HEK293T (cell line): ENCODE measurements at regions not wholly inside any gene's neighbourhood (a gene's known extent, or its start where the extent isn't known, plus 50 kb on each side); places are given as distances from the start of the nearest gene placed in this dataset.

ENCODE experiments used
- CTCF ChIA-PET: fragments of 350-600 bp; formaldehyde crosslinking; extraction: SDS; loops from one replicate; lab custom pipeline; 2021; ENCODE audit warnings: antibody characterized with exemption, inconsistent platforms; lab: Yijun Ruan, JAX
- POLR2A ChIA-PET: fragments of 350-600 bp; formaldehyde crosslinking; extraction: SDS; loops from one replicate; lab custom pipeline; 2020; ENCODE audit warnings: antibody characterized with exemption, inconsistent platforms; lab: Yijun Ruan, JAX
- DNase-seq: peaks from one replicate; pipeline ENCODE4 v3.0.0; 2012; ENCODE audit warnings: mixed read lengths; ENCODE audit errors: extremely low spot score
- ARNT ChIP-seq: fragments of 450-650 bp; IDR thresholded peaks from 2 replicates; pipeline ENCODE4 v1.6.1; 2017; ENCODE audit warnings: mild to moderate bottlenecking
- BHLHE40 ChIP-seq: fragments of 450-650 bp; IDR thresholded peaks from 2 replicates; pipeline ENCODE4 v1.6.1; 2016; ENCODE audit warnings: mild to moderate bottlenecking, moderate library complexity, borderline replicate concordance
- CTBP1 ChIP-seq: fragments of 450-650 bp; IDR thresholded peaks from 2 replicates; pipeline ENCODE4 v1.6.1; 2016; ENCODE audit warnings: borderline replicate concordance
- ELF4 ChIP-seq: fragments of 450-650 bp; IDR thresholded peaks from 2 replicates; pipeline ENCODE4 v1.6.1; 2017; ENCODE audit warnings: antibody characterized with exemption
- FOXA1 ChIP-seq: fragments of 450-650 bp; IDR thresholded peaks from 2 replicates; pipeline ENCODE4 v1.6.1; 2016; ENCODE audit warnings: mild to moderate bottlenecking
- FOXK2 ChIP-seq: fragments of 450-650 bp; IDR thresholded peaks from 2 replicates; pipeline ENCODE4 v1.6.1; 2016; ENCODE audit warnings: mild to moderate bottlenecking
- FOXM1 ChIP-seq: fragments of 450-650 bp; IDR thresholded peaks from 2 replicates; pipeline ENCODE4 v1.6.1; 2017; ENCODE audit warnings: mild to moderate bottlenecking, borderline replicate concordance
- HDGF ChIP-seq: fragments of 450-650 bp; IDR thresholded peaks from 2 replicates; pipeline ENCODE4 v1.6.1; 2017; ENCODE audit warnings: antibody characterized with exemption, borderline replicate concordance
- L3MBTL2 ChIP-seq: fragments of 450-650 bp; conservative IDR thresholded peaks from 2 replicates; pipeline ENCODE4 v1.6.1; 2016; ENCODE audit warnings: mild to moderate bottlenecking
- LEF1 ChIP-seq: fragments of 450-650 bp; IDR thresholded peaks from 2 replicates; pipeline ENCODE4 v1.6.1; 2017; ENCODE audit warnings: mild to moderate bottlenecking, borderline replicate concordance
- NFRKB ChIP-seq: fragments of 450-650 bp; IDR thresholded peaks from 2 replicates; pipeline ENCODE4 v1.6.1; 2016; ENCODE audit warnings: mild to moderate bottlenecking, moderate library complexity
- SP1 ChIP-seq: fragments of 450-650 bp; IDR thresholded peaks from 2 replicates; pipeline ENCODE4 v1.6.1; 2017
- SUZ12 ChIP-seq: fragments of 450-650 bp; IDR thresholded peaks from 2 replicates; pipeline ENCODE4 v1.6.1; 2016; ENCODE audit warnings: mild to moderate bottlenecking
- TARDBP ChIP-seq: fragments of 450-650 bp; IDR thresholded peaks from 2 replicates; pipeline ENCODE4 v1.6.1; 2016
- ZNF384 ChIP-seq: fragments of 450-650 bp; IDR thresholded peaks from 2 replicates; pipeline ENCODE4 v1.6.1; 2016
- TF ChIP-seq, protein P1 (sequence below): fragments of 450-650 bp; IDR thresholded peaks from 2 replicates; pipeline ENCODE4 v1.6.1; 2016

DNA sequence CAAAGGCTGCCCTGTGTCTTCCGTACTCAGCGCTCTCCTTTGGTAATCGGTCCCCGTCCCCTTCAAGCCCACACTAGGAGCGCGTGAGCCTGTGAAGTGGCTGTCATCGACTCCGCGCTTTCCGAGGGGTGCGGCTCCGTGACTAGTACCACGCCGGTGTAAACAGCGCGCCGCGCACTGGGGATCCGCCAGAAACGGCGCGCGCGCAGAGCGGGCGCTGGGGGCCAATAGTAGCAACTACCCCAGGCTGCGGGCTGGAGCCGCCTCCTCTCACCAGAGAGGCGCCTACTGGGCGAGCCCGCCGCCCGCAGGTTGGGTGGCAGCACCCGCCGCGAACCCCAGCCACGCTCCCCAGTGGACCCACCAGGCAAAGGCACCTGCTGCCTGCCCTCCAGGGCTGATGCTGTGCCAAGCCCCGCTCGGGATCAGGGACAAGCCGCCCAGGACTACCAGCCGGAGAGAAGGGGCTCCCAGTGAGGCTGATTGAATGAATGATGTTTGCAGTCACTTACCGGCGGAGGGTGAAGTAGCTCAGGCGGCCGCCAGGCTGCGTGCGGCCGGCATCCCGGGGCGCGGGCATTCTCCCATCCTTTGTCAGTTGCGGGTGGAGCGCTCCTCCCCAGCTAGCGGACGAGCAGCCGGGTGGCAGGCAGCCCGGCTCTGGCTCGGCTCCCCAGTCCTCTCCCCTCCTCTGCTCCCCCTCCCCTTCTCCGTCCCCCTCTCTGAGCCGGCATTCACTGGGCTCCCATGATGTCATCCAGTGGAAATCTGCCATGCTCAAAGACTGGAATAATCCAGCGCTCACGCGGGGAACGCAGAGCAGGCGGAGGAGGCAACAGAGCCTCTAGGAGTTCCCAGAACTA lies 370.3 kb upstream of the SMIM31 start:
- no peak for TF ChIP-seq LEF1
- TF ChIP-seq HDGF, result no peak
- CTCF ChIA-PET, result no interaction called here
- POLR2A ChIA-PET, result no interaction called here
- no peak for DNase-seq

DNA sequence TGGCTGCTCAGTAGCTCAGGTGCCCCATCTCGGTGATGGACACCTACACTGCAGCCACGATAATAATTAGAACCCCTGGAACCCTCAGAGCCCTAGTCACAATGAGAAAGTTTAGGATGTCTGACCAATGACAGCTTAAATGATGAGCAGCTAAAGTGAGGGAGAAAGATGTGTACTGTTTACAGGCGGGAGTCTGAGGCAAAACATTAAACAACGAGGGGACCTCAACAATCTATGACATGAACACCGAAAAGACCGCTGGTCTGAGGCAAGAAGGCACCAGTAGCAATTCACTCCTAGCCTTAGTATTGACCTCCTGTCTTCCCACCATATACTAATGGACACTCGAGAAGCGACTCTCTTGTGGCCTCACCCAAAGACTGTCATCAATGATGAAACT lies 369.5 kb upstream of the SMIM31 start:
- POLR2A ChIA-PET, result no interaction called here
- CTCF ChIA-PET, result no interaction called here
- TF ChIP-seq HDGF (no peak), SP1 (no peak), ARNT (no peak), FOXK2 (no peak), L3MBTL2 (no peak), SUZ12 (no peak), BHLHE40 (no peak)
- TF ChIP-seq, protein P1, sequence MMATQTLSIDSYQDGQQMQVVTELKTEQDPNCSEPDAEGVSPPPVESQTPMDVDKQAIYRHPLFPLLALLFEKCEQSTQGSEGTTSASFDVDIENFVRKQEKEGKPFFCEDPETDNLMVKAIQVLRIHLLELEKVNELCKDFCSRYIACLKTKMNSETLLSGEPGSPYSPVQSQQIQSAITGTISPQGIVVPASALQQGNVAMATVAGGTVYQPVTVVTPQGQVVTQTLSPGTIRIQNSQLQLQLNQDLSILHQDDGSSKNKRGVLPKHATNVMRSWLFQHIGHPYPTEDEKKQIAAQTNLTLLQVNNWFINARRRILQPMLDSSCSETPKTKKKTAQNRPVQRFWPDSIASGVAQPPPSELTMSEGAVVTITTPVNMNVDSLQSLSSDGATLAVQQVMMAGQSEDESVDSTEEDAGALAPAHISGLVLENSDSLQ, result no peak
- no peak for DNase-seq

DNA sequence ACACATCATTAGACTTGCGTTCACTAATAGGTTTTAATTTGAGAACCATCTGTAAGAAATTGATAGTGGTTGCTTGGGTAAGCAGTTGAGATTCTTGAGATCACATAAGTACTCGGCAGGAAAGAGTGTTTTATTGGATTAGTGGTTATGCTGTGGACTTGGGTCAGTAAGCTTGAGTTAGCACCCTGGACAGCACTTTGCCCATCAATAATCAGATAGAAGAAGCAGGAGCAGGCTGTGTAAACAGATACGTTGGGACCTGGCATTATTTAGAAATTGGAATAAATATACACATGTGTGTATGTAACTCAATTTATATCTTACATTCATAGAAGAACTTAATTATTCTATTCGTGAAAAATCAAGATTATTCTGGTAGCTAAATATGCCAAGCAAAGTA lies 357.5 kb upstream of the SMIM31 start:
- DNase-seq, result no peak
- CTCF ChIA-PET, result no interaction called here
- TF ChIP-seq TARDBP (no peak), SUZ12 (no peak), BHLHE40 (no peak), ARNT (no peak), FOXA1 (no peak), SP1 (no peak), ZNF384 (no peak), FOXK2 (no peak), L3MBTL2 (no peak), LEF1 (no peak), HDGF (no peak)
- TF ChIP-seq, protein P1, result no peak
- POLR2A ChIA-PET, result no interaction called here

DNA sequence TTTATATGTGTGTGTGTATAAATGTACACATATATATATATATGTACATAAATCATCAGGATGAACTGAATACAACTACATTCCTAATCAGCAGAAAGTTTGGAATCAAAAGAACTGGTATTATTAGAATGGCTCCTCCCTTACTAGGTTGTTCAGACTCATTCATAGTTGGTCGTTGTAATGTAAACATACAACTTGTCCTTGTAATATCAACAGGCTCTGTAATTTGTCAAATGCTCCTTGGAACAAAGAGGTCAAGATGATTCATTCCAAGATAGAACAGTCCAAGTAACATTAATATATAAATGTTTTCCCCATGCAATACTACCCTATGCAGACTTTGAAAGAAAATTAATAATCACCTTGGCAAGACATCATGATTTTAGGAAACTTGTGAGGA lies 351.4 kb upstream of the SMIM31 start:
- ChIA-PET POLR2A (no interaction called here), CTCF (no interaction called here)
- TF ChIP-seq FOXK2, result no peak
- TF ChIP-seq L3MBTL2, result no peak
- no peak for TF ChIP-seq LEF1
- TF ChIP-seq SP1, result no peak
- no peak for TF ChIP-seq HDGF
- TF ChIP-seq ELF4, result no peak
- no peak for TF ChIP-seq FOXA1
- TF ChIP-seq TARDBP, result no peak
- no peak for TF ChIP-seq SUZ12
- TF ChIP-seq FOXM1, result no peak
- no peak for TF ChIP-seq BHLHE40
- no peak for TF ChIP-seq NFRKB
- TF ChIP-seq, protein P1, result no peak
- no peak for TF ChIP-seq ARNT
- TF ChIP-seq ZNF384, result no peak
- no peak for TF ChIP-seq CTBP1
- DNase-seq, result no peak

DNA sequence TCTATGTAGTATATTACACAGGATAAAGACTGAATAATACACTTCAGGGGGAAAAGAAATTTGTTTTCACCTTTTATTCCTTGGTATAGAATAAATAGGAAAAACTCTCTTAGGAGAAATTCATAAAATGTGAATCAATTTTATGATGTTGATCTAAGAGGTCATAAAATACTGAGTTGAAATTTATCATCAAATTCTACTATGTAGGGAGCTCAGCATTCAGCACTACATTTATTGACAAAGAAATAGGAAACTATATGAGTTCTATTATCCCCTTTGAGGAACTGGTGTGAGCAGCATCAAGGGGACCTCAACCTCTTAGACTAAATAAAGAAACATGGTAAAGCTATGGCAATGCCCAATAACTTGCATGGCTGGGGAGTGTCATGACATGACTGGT lies 348.2 kb upstream of the SMIM31 start:
- ChIA-PET POLR2A (no interaction called here), CTCF (no interaction called here)
- TF ChIP-seq SP1 (no peak), FOXK2 (no peak), FOXM1 (no peak), TARDBP (no peak), SUZ12 (no peak), NFRKB (no peak), ZNF384 (no peak)
- no peak for DNase-seq

DNA sequence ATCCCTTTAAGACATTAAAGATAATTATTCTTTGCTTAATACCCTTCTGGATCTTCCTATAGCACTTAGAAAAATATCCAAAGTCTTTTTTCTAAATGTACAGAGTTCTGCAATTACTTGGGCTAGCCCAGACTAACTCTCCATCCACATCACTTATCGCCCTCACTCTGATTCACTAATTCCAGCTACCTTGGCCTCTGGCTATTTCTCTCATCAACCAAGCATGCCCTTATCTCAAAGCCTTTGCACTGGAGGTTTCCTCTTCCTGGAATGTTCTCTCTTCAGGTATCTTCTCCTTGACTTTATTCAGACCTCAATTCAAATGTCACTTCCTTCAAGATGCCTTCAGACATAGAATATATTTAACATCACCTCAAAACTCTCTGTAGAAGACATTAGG lies 345.1 kb upstream of the SMIM31 start:
- CTCF ChIA-PET, result no interaction called here
- POLR2A ChIA-PET, result no interaction called here
- TF ChIP-seq TARDBP, result no peak
- no peak for DNase-seq

DNA sequence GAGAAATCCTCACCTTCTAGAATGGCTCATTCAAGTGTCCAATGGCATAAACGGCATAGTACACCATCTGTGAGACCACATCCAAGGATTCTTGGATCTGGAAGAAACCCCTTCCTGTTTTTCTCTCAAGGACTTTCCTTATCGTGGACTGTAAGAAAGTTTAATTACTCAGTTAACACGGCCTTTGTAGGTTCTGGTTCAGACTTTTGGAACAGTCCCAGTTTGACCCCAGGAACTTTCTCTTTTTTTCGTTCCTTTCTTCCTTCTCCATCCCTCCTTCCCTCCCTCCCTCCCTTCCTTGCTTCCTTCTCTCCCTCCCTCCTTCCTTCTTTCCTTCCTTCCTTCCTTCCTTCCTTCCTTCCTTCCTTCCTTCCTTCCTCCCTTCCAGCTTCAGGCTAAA lies 343.5 kb upstream of the SMIM31 start:
- POLR2A ChIA-PET, result no interaction called here
- CTCF ChIA-PET, result no interaction called here
- TF ChIP-seq FOXK2 (no peak), ARNT (no peak), ZNF384 (no peak), SP1 (no peak), NFRKB (no peak), BHLHE40 (no peak), TARDBP (no peak), HDGF (no peak), CTBP1 (no peak), FOXA1 (no peak), SUZ12 (no peak), LEF1 (no peak)
- TF ChIP-seq, protein P1, result no peak

More for the DNA sequence above, 343.5 kb upstream of the SMIM31 start:
- no peak for DNase-seq
